LNCaP clone FGC (cell line): ENCODE measurements at regions not wholly inside any gene's neighbourhood (a gene's known extent, or its start where the extent isn't known, plus 50 kb on each side); places are given as distances from the start of the nearest gene placed in this dataset.
A peak's percentile ranks its signal among the peaks of the same experiment; 100 is the strongest.
"Not testable (repeated sequence)": the region's sequence is repeated elsewhere in the genome, so short reads cannot be mapped to it uniquely, and the experiment has no call there.

Experiments
- DNase-seq: peaks from one replicate; pipeline ENCODE4 v3.0.0-alpha.2; 2011; ENCODE audit warnings: low read depth
- H3K4me3 ChIP-seq: 2 replicates; pipeline ENCODE4 v1.5.1; 2011; ENCODE audit warnings: mild to moderate bottlenecking, low read depth, low read length, control low read depth
- CTCF ChIP-seq: IDR thresholded peaks from 2 replicates; pipeline ENCODE4 v1.5.1; 2012; ENCODE audit warnings: mild to moderate bottlenecking; ENCODE audit not compliant: control insufficient read depth, insufficient read depth; ENCODE audit errors: extremely low read depth

DNA sequence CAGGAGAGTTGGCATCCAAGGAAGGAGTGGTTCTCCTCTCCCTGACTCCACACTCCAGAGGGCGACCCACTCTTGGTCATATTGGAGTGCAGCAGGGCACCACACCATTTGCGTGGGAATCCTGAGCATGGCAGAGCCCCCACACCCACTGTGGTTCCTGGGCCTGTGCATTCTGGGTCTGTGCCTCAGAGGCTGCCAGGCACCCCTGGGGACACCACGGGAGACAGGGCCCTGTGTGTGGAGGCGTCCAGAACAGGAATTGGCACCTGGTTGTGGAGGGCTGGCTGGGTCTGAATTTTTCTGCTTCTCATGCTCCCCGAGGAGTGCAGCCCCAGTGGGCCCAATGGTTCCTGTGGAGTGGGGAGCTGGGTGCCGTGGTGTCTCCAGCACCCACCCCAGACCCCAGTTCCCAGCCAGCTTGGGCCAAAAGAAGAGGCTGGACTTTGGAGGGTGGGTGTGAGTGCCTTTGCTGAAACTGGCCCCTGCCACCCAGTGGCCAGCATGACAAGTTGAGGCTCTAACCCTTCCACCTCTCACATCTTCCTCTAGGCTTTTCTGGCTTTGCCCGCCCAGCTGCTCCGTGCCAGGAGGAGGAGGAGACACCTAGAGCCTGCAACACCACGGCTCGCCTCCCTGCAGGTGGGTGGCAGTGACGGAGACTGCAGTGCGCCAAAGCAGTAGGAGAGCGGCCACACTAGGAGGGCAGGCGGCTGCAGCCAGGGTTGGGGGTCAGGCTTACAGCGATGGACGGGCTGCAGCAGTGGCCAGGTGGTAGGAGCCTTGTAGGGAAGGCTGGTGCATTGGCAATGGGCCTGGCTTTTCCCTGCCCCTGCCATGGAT lies 250.7 kb downstream of the TP53TG3F start:
- not testable (repeated sequence) for H3K4me3 ChIP-seq, DNase-seq

DNA sequence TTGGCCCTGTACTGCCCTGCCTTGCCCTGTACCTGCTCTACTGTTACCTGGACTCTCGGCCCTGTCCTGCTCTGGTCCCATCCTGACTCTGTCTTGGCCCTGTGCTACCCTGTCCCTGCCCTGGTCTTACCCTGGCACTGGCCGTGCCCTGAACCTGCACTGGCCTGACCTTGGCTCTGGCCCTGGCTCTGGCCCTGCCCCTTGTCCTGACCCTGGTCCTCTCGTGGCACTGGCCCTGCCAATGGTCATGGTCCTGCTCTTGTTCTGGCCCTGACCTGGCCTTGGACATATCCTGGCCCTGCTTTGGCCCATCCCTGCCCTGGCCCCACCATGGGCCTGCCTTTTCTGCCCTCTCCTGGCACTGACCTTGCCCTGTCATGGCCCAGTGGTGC lies 251.3 kb downstream of the TP53TG3F start:
- DNase-seq, H3K4me3 ChIP-seq: not testable (repeated sequence)

DNA sequence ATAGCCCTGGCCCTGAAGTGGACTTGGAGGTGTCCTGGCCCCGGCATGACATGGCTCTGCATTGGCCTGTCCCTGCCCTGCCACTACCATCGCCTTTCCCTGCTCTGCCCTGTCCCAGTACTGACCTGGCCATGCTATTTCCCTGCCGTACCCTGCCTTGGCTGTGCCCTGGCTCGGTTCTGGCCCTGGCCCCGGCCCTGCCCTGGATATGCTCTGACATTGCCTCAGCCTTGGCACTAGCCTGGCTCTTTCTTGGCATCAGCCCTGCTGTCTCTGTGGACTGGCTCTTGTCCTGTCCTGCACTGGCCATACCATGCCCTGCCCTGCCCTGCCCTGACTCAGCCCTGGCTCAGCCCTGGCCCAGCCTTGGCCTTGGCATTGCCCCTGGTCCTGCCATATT lies 252.2 kb downstream of the TP53TG3F start:
- DNase-seq, H3K4me3 ChIP-seq: not testable (repeated sequence)

- DNase-seq, H3K4me3 ChIP-seq: not testable (repeated sequence)
Measured at GRCh38 chr16:33712308-33712707, 252.9 kb downstream of the TP53TG3F start.

GRCh38 chr16:33712851-33713709 lies 253.7 kb downstream of the TP53TG3F start:
- H3K4me3 ChIP-seq, DNase-seq: not testable (repeated sequence)

GRCh38 chr16:33713710-33714538 lies 254.5 kb downstream of the TP53TG3F start:
- not testable (repeated sequence) for H3K4me3 ChIP-seq, DNase-seq

DNA sequence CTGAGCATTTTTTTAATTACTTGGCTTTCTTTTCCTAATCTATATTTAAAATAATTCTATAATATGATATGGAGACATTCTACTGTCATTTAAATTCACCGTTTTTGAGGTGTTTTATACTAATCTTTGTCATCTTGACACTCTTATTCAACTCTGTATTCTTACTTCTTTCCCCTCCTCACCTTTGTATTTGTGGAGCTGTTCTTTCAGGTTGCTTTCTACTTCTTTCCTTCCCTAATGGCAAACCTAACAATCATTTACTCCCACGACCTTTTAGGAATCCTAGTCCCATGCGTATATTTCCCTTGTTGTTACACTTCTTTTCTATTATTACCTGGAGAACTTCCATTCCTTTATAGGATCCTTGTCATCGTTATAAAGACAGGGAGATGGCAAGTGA lies 271.8 kb downstream of the TP53TG3F start:
- H3K4me3 ChIP-seq, DNase-seq: not testable (repeated sequence)

DNA sequence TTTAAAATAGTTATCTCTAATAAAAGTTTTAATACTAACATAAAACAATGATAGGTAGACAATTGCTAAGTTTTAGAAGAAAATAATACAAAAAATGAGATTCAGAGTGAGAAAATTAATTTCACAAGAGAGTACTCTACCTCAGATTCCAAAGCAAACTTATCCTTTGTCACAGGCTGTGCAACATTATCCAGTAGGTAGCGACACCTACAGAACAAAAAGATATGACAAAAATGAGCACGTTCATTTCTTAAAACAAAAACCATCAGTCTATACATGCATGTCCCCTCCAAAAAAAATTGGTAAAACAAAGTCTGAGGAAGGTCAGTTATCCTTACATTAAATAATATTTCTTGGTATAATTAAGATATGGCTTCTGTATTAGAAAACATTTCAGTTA lies 275.2 kb downstream of the TP53TG3F start:
- not testable (repeated sequence) for DNase-seq
- TF ChIP-seq CTCF = peak; percentile 30; the same call in 1 of the 2 replicates

GRCh38 chr16:33766869-33767765 lies 307.7 kb downstream of the TP53TG3F start:
- peak; percentile 1 for DNase-seq
- H3K4me3 ChIP-seq = not testable (repeated sequence)

More for the DNA sequence above, 275.2 kb downstream of the TP53TG3F start:
- H3K4me3 ChIP-seq = not testable (repeated sequence)

GRCh38 chr16:33768710-33769109 lies 309.3 kb downstream of the TP53TG3F start:
- not testable (repeated sequence) for DNase-seq, H3K4me3 ChIP-seq

GRCh38 chr16:33769180-33769846 lies 309.9 kb downstream of the TP53TG3F start:
- DNase-seq, H3K4me3 ChIP-seq: not testable (repeated sequence)

- not testable (repeated sequence) for DNase-seq, H3K4me3 ChIP-seq
Measured at GRCh38 chr16:33770478-33770877, 311.1 kb downstream of the TP53TG3F start.

GRCh38 chr16:33771211-33771610 lies 311.8 kb downstream of the TP53TG3F start:
- not testable (repeated sequence) for DNase-seq, H3K4me3 ChIP-seq

DNA sequence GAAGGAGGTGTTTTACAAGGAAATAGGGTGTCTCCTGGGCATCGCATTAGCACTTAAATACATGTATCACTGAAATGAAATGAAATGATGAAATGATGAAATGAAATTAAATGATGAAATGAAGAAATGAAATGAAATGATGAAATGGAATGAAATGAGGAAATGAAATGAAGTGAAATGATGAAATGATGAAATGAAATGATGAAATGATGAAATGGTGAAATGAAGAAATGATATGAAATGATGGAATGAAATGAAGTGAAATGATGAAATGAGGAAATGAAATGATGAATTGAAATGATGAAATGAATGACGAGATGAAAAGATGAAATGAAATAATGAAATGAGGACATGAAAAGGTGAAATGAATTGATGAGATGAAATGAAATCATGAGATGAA lies 314.6 kb downstream of the TP53TG3F start:
- DNase-seq, H3K4me3 ChIP-seq: not testable (repeated sequence)

DNA sequence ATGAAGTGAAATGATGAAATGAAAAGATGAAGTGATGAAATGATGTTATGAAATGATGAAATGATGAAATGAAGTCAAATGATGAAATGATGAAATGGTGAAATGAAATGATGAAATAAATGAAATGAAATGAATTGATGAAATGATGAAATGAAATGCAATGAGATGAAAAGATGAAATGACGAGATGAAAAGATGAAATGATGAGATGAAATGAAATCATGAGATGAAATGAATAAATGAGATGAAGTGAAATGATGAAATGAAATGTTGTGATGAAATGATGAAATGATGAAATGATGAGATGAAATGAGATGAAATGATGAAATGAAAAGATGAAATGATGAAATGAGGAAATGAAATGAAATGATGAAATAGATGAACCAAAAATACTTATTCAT lies 315.3 kb downstream of the TP53TG3F start:
- not testable (repeated sequence) for H3K4me3 ChIP-seq, DNase-seq

GRCh38 chr16:33816328-33816944 lies 357.0 kb downstream of the TP53TG3F start:
- H3K4me3 ChIP-seq, DNase-seq: not testable (repeated sequence)
